ENCODE measurements at regions not wholly inside any gene's neighbourhood (a gene's known extent, or its start where the extent isn't known, plus 50 kb on each side); places are given as distances from the start of the nearest gene placed in this dataset.

- Histone ChIP-seq H3K4me3 (no peak overlapping the region), H3K27ac (no peak overlapping the region), H3K4me1 (ENCODE audit: control insufficient read depth in 1 of 2, low read depth in 2 of 2) (no peaks in the 10 kb centered on the region), H3K27me3 (replicated peaks; ENCODE audit: insufficient read depth) (no peaks in the 10 kb centered on the region), H3K36me3 (no peaks in the 10 kb centered on the region), H3K9me3 (no peaks in the 10 kb centered on the region)
- no peak for DNase-seq (ENCODE audit: low spot score)
- TF ChIP-seq, protein P1, sequence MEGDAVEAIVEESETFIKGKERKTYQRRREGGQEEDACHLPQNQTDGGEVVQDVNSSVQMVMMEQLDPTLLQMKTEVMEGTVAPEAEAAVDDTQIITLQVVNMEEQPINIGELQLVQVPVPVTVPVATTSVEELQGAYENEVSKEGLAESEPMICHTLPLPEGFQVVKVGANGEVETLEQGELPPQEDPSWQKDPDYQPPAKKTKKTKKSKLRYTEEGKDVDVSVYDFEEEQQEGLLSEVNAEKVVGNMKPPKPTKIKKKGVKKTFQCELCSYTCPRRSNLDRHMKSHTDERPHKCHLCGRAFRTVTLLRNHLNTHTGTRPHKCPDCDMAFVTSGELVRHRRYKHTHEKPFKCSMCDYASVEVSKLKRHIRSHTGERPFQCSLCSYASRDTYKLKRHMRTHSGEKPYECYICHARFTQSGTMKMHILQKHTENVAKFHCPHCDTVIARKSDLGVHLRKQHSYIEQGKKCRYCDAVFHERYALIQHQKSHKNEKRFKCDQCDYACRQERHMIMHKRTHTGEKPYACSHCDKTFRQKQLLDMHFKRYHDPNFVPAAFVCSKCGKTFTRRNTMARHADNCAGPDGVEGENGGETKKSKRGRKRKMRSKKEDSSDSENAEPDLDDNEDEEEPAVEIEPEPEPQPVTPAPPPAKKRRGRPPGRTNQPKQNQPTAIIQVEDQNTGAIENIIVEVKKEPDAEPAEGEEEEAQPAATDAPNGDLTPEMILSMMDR (IDR thresholded peaks at IDR 0.05): no peak
- no peak for ATAC-seq (ENCODE audit: insufficient number of reproducible peaks, low FRiP score, low read depth)
Observed at GRCh38 chr4:11568511-11568910, 139.8 kb upstream of the HS3ST1 start.

- DNase-seq (ENCODE audit: low spot score): no peak
- H3K9me3 ChIP-seq: no peaks in the 10 kb centered on the region
- ATAC-seq (ENCODE audit: insufficient number of reproducible peaks, low FRiP score, low read depth): no peak
- no peak overlapping the region for H3K27ac ChIP-seq
- H3K36me3 ChIP-seq: no peaks in the 10 kb centered on the region
- H3K4me3 ChIP-seq: no peak overlapping the region
- no peaks in the 10 kb centered on the region for H3K4me1 ChIP-seq (ENCODE audit: control insufficient read depth in 1 of 2, low read depth in 2 of 2)
- no peaks in the 10 kb centered on the region for H3K27me3 ChIP-seq (replicated peaks; ENCODE audit: insufficient read depth)
- TF ChIP-seq, protein P1 (IDR thresholded peaks at IDR 0.05): no peak
Observed at GRCh38 chr4:11566444-11567022, 137.8 kb upstream of the HS3ST1 start.

- H3K4me1 ChIP-seq (ENCODE audit: control insufficient read depth in 1 of 2, low read depth in 2 of 2): no peaks in the 10 kb centered on the region
Observed at GRCh38 chr4:11565899-11566298, 137.2 kb upstream of the HS3ST1 start.

DNA sequence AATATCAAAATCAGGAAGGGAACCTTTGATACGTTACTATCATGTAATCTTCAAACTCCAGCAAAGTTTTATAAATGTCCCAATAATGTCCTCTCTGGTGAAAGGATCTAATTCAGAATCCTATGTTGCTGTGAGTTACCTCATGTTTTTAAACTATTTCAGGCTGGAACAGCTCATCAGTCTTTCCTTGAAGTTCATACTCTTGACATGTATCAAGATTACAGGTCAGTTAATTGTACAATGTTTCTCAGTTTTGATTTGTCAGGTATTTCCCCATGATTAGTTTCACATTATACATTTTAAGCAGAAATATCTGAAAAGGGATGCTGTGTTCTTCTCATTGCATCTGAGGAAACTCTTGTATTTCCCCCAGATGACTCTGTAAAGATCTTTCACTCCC is 136.5 kb upstream of the HS3ST1 start:
- Histone ChIP-seq H3K4me3 (no peak overlapping the region), H3K9me3 (no peaks in the 10 kb centered on the region), H3K36me3 (no peaks in the 10 kb centered on the region), H3K27me3 (replicated peaks; ENCODE audit: insufficient read depth) (no peaks in the 10 kb centered on the region), H3K27ac (no peak overlapping the region), H3K4me1 (ENCODE audit: control insufficient read depth in 1 of 2, low read depth in 2 of 2) (no peaks in the 10 kb centered on the region)
- DNase-seq (ENCODE audit: low spot score) (no peak), ATAC-seq (ENCODE audit: insufficient number of reproducible peaks, low FRiP score, low read depth) (no peak)
- TF ChIP-seq, protein P1 (IDR thresholded peaks at IDR 0.05): no peak

More at GRCh38 chr4:11565899-11566298, 137.2 kb upstream of the HS3ST1 start:
- ATAC-seq (ENCODE audit: insufficient number of reproducible peaks, low FRiP score, low read depth) (no peak), DNase-seq (ENCODE audit: low spot score) (no peak)
- Histone ChIP-seq H3K9me3 (no peaks in the 10 kb centered on the region), H3K27me3 (replicated peaks; ENCODE audit: insufficient read depth) (no peaks in the 10 kb centered on the region), H3K36me3 (no peaks in the 10 kb centered on the region), H3K4me3 (no peak overlapping the region), H3K27ac (no peak overlapping the region)
- TF ChIP-seq, protein P1 (IDR thresholded peaks at IDR 0.05): no peak

DNA sequence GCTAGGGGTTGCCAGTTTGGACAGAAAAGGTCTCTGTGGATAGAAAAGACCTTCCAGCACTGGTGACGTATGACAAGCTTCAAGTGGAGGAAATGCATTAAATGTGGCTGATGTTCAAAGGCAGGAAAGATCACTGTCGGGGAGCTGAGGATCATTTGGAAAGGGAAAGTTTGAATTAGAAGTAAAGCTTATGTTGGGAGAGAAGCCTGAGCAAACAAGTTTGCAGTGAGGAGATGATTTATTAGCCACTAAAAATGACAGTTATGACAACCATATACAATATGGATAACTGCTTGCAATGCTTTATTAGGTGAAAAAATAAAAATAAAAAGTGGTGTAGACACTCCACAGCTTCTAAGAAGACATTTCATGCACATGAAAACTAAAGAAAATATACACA is 135.3 kb upstream of the HS3ST1 start:
- Histone ChIP-seq H3K4me1 (ENCODE audit: control insufficient read depth in 1 of 2, low read depth in 2 of 2) (no peaks in the 10 kb centered on the region), H3K27me3 (replicated peaks; ENCODE audit: insufficient read depth) (no peaks in the 10 kb centered on the region), H3K4me3 (no peak overlapping the region), H3K9me3 (no peaks in the 10 kb centered on the region), H3K27ac (no peak overlapping the region), H3K36me3 (no peaks in the 10 kb centered on the region)
- no peak for ATAC-seq (ENCODE audit: insufficient number of reproducible peaks, low FRiP score, low read depth)
- DNase-seq (ENCODE audit: low spot score): no peak
- TF ChIP-seq, protein P1 (IDR thresholded peaks at IDR 0.05): no peak
